GM12878 (cell line): ENCODE measurements at regions not wholly inside any gene's neighbourhood (a gene's known extent, or its start where the extent isn't known, plus 50 kb on each side); places are given as distances from the start of the nearest gene placed in this dataset.

Source experiments
- BHLHE40 ChIP-seq, 2 experiments: fragments of 450-650 bp in 1 of 2; IDR thresholded peaks; 2 replicates each; pipeline ENCODE4 v1.6.1; 2011 to 2017; ENCODE audit warnings: low read depth in 2 of 2, borderline replicate concordance in 1 of 2, improper control_type of control experiment in 1 of 2, low read length in 1 of 2, mild to moderate bottlenecking in 1 of 2
- POLR2A ChIP-seq: IDR thresholded peaks from 2 replicates; pipeline ENCODE4 v1.6.1; 2011; ENCODE audit warnings: low read depth, mild to moderate bottlenecking, low read length
- POLR2AphosphoS5 ChIP-seq: IDR thresholded peaks from 2 replicates; pipeline ENCODE4 v1.6.1; 2011; ENCODE audit warnings: mild to moderate bottlenecking, low read length, inconsistent platforms
- SPI1 ChIP-seq: IDR thresholded peaks from 2 replicates; pipeline ENCODE4 v1.6.1; 2011; ENCODE audit warnings: low read depth, mild to moderate bottlenecking, low read length, moderate library complexity, borderline replicate concordance; ENCODE audit not compliant: insufficient read depth

DNA sequence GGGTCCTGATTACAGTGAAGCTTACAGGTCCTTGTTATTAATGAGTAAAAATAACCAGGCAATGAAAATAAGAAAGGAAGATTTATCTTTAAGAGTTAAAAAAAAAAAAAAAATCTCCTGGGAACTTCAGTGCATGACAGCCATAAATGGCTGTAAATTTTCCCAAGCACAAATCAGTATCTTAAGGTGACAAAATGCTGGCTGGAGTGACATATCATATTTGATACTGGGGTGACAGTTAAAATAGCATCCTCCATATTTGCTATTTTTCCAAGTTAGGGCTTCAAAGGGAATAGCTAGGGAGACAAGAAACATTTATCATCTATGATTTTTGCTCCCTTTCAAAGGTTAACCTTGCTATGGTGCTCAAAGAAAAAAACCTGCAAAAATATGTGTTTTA lies 226.6 kb downstream of the PRDM2 start:
- no peak for TF ChIP-seq BHLHE40 (IDR thresholded peaks at IDR 0.05; ENCODE audit: borderline replicate concordance in 1 of 2, low read depth in 2 of 2, low read length in 1 of 2)
- no peak for TF ChIP-seq POLR2AphosphoS5
- no peak for TF ChIP-seq SPI1
- no peak for TF ChIP-seq POLR2A
